Mucosa of descending colon (tissue), 3 donors: ENCODE measurements at regions not wholly inside any gene's neighbourhood (a gene's known extent, or its start where the extent isn't known, plus 50 kb on each side); places are given as distances from the start of the nearest gene placed in this dataset.

Experiments
- ATAC-seq: fragments of 200-7000 bp; cut with Tn5 transposase; one replicate; pipeline ENCODE4 v1.9.1; 2020; ENCODE audit warnings: mild to moderate bottlenecking, moderate library complexity
- DNase-seq, 3 donors: peaks; one replicate each; pipeline ENCODE4 v3.0.0-alpha.2; 2020
- H3K36me3 ChIP-seq: fragments of 200-600 bp; one replicate; pipeline ENCODE4 v1.8.0; 2021; ENCODE audit warnings: low read depth, mild to moderate bottlenecking
- H3K4me1 ChIP-seq: fragments of 200-600 bp; one replicate; pipeline ENCODE4 v1.8.0; 2021; ENCODE audit warnings: low read depth, mild to moderate bottlenecking
- H3K4me3 ChIP-seq: fragments of 200-600 bp; one replicate; pipeline ENCODE4 v1.8.0; 2021; ENCODE audit warnings: mild to moderate bottlenecking
- H3K9me3 ChIP-seq: fragments of 200-600 bp; one replicate; pipeline ENCODE4 v1.8.0; 2021; ENCODE audit warnings: mild to moderate bottlenecking
- CTCF ChIP-seq: fragments of 200-600 bp; IDR thresholded peaks from one replicate; pipeline ENCODE4 v1.8.0; 2022; ENCODE audit warnings: antibody characterized with exemption, mild to moderate bottlenecking
- intact Hi-C, 2 donors: fragments of 100-400 bp; cut with DNase I in 1 of 2; cut with micrococcal nuclease in 1 of 2; formaldehyde crosslinking; loops; one replicate each; pipeline versions ENCODE4 v1.11.0 to v1.11.1; 2022; cut with DNase I, micrococcal nuclease
- donor health status: DM: no; HTN: no; CAD: no; lungs with moderate emphysema.
- donor health status: DM: no; HTN: no; CAD: no.
- donor health status: DM: no; HTN: yes; CAD: no.

GRCh38 chr12:38384816-38385378, 68.3 kb downstream of the ALG10B start:
- Histone ChIP-seq H3K36me3 (no peaks in the 10 kb centered on the region), H3K4me1 (no peaks in the 10 kb centered on the region), H3K9me3 (no peaks in the 10 kb centered on the region), H3K4me3 (no peak overlapping the region)
- ATAC-seq (no peak), DNase-seq (peak in 1 of 3 donors; percentile 15)
- intact Hi-C loops = no loop called here
- no peak for TF ChIP-seq CTCF

DNA sequence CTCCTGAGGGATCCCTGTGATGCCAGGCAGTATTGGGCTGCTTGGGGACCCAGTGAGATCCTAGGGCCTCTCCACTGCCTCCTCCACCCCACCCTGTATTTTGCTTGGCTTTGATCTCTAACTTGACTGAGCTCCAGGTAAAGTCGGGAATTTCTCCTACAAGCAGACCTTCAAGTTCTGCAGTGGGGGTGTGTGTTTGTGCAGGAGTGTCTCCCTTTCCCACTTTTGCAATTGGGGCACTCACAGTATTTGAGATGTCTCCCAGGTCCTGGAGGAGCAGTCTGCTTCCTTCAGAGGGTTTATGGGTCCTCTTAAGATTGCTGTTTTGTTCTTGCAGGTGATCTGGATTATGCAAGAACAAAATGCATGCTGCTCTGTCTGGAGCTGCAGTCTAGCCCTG, 68.9 kb downstream of the ALG10B start:
- intact Hi-C loops = no loop called here
- no peaks in the 10 kb centered on the region for H3K36me3 ChIP-seq
- ATAC-seq (no peak), DNase-seq (no peak)
- no peaks in the 10 kb centered on the region for H3K9me3 ChIP-seq
- H3K4me3 ChIP-seq = no peak overlapping the region
- no peak for TF ChIP-seq CTCF
- no peaks in the 10 kb centered on the region for H3K4me1 ChIP-seq

DNA sequence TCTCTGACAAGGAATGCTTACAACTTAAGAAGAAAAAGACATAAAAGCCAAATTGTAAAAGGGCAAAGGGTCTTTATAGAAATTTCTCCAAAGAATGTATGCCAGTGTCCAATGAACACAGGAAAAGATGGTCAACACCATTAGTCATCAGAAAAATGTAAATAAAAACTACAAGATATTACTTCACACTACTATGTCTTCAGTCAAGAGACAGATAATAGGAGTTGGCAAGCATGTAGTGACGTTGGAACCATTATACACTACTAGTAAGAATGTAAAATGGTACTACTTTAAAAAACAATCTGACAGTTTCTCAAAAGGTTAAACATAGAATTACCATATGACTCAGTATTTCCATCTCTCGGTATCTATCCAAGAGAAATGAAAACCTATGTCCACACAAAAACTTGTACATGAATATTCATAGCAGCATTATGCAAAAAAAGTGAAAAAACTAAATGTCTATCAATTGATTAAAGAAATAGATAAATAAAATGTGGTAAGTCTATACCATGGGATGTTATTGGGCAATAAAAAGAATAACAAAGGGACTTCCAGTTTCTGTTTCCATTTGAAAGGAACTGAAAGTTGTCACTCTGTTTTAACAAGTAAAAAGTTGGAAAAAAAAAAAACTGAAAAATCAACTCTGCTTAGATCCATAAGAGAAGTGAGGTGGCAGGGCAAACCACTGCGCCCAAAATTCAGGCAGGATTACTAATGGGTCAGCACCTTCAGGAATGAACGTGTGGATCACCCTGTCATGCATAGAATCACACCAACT, 69.8 kb downstream of the ALG10B start:
- ATAC-seq (no peak), DNase-seq (no peak)
- no peaks in the 10 kb centered on the region for H3K4me1 ChIP-seq
- no peaks in the 10 kb centered on the region for H3K36me3 ChIP-seq
- no peak overlapping the region for H3K4me3 ChIP-seq
- no peak for TF ChIP-seq CTCF
- intact Hi-C loops = no loop called here
- H3K9me3 ChIP-seq = no peaks in the 10 kb centered on the region

DNA sequence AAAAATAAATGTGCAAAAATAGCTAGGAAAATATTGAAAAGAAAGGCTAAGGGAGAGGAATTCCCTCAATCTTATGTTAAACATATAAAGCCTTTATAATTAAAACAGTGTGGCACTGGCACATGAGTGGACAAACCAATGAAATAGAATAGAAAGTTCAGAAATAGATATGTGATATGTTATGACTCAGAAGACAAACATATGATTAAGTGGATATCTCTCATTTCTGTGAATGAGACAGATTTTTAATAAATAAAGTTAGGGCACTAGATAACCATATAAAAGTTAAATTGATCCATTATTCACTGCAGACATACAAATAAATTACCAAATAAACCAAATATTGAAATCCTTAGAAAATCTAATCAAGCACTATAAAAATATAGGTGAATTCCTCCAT, 73.0 kb downstream of the ALG10B start:
- no peaks in the 10 kb centered on the region for H3K4me1 ChIP-seq
- no peak for TF ChIP-seq CTCF
- intact Hi-C loops = no loop called here
- H3K36me3 ChIP-seq = no peaks in the 10 kb centered on the region
- DNase-seq (no peak), ATAC-seq (no peak)
- H3K9me3 ChIP-seq = no peaks in the 10 kb centered on the region
- H3K4me3 ChIP-seq = no peak overlapping the region

- Histone ChIP-seq H3K9me3 (no peaks in the 10 kb centered on the region), H3K4me3 (no peak overlapping the region), H3K36me3 (no peaks in the 10 kb centered on the region), H3K4me1 (no peaks in the 10 kb centered on the region)
- intact Hi-C loops = no loop called here
- no peak for ATAC-seq
- DNase-seq = no peak
- no peak for TF ChIP-seq CTCF
These were observed 74.4 kb downstream of the ALG10B start for GRCh38 chr12:38391007-38391406.
